Kidney epithelial cell (primary cell): ENCODE measurements at regions not wholly inside any gene's neighbourhood (a gene's known extent, or its start where the extent isn't known, plus 50 kb on each side); places are given as distances from the start of the nearest gene placed in this dataset.
"Not testable (repeated sequence)": the region's sequence is repeated elsewhere in the genome, so short reads cannot be mapped to it uniquely, and the experiment has no call there.

Source experiments
- DNase-seq: peaks from one replicate; pipeline ENCODE4 v3.0.0-alpha.2; 2010; ENCODE audit warnings: low read depth
- H3K27me3 ChIP-seq: 2 replicates; pipeline ENCODE4 v1.6.0; 2011; ENCODE audit warnings: low read length; ENCODE audit not compliant: control insufficient read depth, insufficient read depth
- H3K36me3 ChIP-seq: 2 replicates; pipeline ENCODE4 v1.5.1; 2011; ENCODE audit warnings: low read length; ENCODE audit not compliant: control insufficient read depth, insufficient read depth
- H3K4me3 ChIP-seq: 2 replicates; pipeline ENCODE4 v1.5.1; 2011; ENCODE audit warnings: low read depth, mild to moderate bottlenecking, control low read depth, low read length
- TF ChIP-seq, protein P1 (sequence below): IDR thresholded peaks from 2 replicates; pipeline ENCODE4 v1.5.1; 2011; ENCODE audit warnings: mild to moderate bottlenecking, moderate library complexity, low read length, control low read depth, inconsistent platforms; ENCODE audit not compliant: insufficient read depth, poor library complexity, severe bottlenecking

DNA sequence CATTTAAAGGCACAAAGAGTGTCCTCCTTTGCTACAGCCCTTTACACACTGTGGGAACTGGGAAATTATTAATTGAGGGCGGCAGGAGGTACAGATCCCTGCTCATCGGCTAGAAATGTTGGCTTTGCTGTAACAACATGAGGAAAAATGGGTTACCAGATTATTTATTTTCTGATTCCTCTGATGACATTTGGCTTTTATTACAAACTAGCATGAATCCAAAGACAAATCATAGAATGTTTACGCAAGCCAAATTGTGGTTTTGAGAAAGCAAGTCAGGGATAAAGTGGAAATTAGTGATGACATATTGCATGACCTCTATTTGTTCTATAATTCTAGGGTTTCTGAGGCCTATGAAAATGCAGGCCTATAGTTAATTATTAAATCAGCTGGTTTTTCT is 126.1 kb upstream of the TMEM196 start:
- H3K4me3 ChIP-seq, result no peak overlapping the region
- peak; percentile 29 for DNase-seq
- H3K27me3 ChIP-seq, result no peaks in the 10 kb centered on the region
- H3K36me3 ChIP-seq, result no peaks in the 10 kb centered on the region
- TF ChIP-seq, protein P1, sequence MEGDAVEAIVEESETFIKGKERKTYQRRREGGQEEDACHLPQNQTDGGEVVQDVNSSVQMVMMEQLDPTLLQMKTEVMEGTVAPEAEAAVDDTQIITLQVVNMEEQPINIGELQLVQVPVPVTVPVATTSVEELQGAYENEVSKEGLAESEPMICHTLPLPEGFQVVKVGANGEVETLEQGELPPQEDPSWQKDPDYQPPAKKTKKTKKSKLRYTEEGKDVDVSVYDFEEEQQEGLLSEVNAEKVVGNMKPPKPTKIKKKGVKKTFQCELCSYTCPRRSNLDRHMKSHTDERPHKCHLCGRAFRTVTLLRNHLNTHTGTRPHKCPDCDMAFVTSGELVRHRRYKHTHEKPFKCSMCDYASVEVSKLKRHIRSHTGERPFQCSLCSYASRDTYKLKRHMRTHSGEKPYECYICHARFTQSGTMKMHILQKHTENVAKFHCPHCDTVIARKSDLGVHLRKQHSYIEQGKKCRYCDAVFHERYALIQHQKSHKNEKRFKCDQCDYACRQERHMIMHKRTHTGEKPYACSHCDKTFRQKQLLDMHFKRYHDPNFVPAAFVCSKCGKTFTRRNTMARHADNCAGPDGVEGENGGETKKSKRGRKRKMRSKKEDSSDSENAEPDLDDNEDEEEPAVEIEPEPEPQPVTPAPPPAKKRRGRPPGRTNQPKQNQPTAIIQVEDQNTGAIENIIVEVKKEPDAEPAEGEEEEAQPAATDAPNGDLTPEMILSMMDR, result no peak

DNA sequence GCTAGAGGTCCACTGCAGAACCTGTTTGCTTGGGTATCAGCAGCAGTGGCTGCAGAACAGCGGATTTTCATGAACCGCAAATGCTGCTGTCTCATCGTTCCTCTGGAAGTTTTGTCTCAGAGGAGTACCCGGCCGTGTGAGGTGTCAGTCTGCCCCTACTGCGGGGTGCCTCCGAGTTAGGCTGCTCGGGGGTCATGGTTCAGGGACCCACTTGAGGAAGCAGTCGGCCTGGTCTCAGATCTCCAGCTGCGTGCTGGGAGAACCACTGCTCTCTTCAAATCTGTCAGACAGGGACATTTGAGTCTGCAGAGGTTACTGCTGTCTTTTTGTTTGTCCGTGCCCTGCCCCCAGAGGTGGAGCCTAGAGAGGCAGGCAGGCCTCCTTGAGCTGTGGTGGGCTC is 109.5 kb upstream of the TMEM196 start:
- not testable (repeated sequence) for H3K4me3 ChIP-seq, DNase-seq, H3K36me3 ChIP-seq, H3K27me3 ChIP-seq

DNA sequence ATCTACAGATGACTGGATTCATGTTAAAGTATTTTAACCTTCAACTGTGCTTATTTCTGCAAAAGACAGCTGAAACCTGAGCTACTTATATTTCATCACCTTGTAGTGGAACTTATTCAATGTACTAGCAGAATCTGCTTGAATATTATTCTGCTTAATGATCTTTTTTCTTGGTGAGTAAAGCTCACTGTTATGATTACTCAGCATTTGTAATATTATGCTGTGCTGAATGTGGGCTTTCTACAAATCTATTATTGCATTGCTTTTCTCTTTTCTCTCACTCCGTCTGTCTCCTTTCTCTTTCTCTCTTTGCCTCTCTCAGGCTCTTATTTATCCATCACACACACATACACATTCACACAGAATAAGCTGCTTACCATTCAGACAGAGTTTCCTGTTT is 98.7 kb upstream of the TMEM196 start:
- DNase-seq, result no peak
- TF ChIP-seq, protein P1, result no peak
- H3K36me3 ChIP-seq, result no peaks in the 10 kb centered on the region
- no peaks in the 10 kb centered on the region for H3K27me3 ChIP-seq
- no peak overlapping the region for H3K4me3 ChIP-seq

DNA sequence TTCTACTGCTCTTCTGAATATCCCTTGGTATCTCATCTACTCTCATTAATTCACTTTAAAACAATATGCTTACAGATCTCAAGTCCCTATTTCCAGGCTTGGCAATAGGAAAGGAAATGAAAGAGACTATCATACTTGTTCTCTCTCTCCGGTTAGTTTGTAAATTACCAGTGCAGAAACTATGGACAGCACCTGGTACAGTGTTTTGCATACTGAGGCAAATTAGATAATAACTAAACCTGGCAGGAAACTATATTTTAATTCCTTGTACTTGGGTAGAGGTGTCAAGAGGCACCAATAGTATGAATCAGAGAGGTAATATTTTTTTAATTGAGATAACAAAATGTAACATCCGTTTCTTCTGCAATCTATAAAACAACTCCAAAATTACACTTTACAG is 97.7 kb upstream of the TMEM196 start:
- TF ChIP-seq, protein P1, result no peak

DNA sequence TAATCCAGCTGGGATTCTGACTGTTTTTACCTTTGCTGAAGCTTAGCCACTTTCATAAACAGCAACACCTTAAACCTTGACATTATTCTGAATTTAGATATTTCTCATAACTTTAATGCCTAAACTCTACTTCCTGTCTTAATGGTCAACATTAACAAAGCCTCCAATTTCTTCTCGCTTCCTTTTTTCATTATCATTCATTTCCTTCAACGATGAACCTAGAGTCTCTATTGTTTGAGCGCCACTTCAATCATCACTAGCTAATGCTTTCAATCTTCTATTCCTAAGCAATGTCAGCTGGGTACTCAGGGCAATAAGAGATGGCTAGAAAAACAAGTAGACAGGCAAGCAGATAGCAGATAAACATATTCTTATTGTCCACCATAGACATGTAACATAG is 96.6 kb upstream of the TMEM196 start:
- Histone ChIP-seq H3K36me3 (no peaks in the 10 kb centered on the region), H3K27me3 (no peaks in the 10 kb centered on the region), H3K4me3 (no peak overlapping the region)
- no peak for DNase-seq
- TF ChIP-seq, protein P1, result no peak

More for the DNA sequence above, 97.7 kb upstream of the TMEM196 start:
- no peak for DNase-seq
- no peaks in the 10 kb centered on the region for H3K27me3 ChIP-seq
- H3K36me3 ChIP-seq, result no peaks in the 10 kb centered on the region
- no peak overlapping the region for H3K4me3 ChIP-seq

DNA sequence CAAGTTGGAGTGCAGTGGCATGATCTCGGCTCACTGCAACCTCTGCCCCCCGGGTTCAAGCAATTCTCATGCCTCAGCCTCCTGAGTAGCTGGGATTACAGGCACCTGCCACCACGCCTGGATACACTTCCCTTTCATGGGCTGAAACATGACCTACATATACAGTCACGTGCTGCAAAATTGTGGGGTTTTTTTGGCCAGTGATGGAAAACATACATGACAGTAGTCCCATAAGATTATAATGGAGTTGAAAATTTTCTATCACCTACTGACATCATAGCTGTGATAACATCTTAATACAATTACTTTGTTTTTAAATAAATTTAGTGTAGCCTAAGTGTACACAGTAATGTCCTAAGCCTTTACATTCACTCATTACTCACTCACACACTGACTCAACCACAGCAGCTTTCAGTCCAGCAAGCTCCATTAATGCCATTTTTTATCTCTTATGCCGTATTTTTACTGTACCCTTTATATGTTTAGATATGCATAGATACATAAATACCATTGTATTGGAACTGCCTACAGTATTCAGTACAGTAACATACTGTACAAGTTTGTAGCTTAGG is 79.9 kb upstream of the TMEM196 start:
- DNase-seq, result no peak
- Histone ChIP-seq H3K36me3 (no peaks in the 10 kb centered on the region), H3K4me3 (no peak overlapping the region), H3K27me3 (no peaks in the 10 kb centered on the region)
- TF ChIP-seq, protein P1, result no peak
